Left ventricle myocardium inferior (tissue), 1 donor: ENCODE measurements at regions not wholly inside any gene's neighbourhood (a gene's known extent, or its start where the extent isn't known, plus 50 kb on each side); places are given as distances from the start of the nearest gene placed in this dataset.

Experiments used
- DNase-seq: peaks from one replicate; pipeline ENCODE4 v3.0.0-alpha.2; 2020
- H3K27ac ChIP-seq: fragments of 200-600 bp; replicated peaks from 2 replicates; pipeline ENCODE4 v1.8.0; 2021
- H3K27me3 ChIP-seq: fragments of 200-600 bp; 2 replicates; pipeline ENCODE4 v1.8.0; 2021; ENCODE audit warnings: low read depth
- H3K36me3 ChIP-seq: fragments of 200-600 bp; 2 replicates; pipeline ENCODE4 v1.8.0; 2021
- H3K4me1 ChIP-seq: fragments of 200-600 bp; 2 replicates; pipeline ENCODE4 v1.8.0; 2021
- H3K4me3 ChIP-seq: fragments of 200-600 bp; 2 replicates; pipeline ENCODE4 v1.8.0; 2021; ENCODE audit warnings: mild to moderate bottlenecking, moderate library complexity
- H3K9me3 ChIP-seq: fragments of 200-600 bp; replicated peaks from 2 replicates; pipeline ENCODE4 v1.8.0; 2021
- intact Hi-C: fragments of 100-400 bp; cut with micrococcal nuclease; formaldehyde crosslinking; loops from one replicate; pipeline ENCODE4 v1.11.0; 2022
- TF ChIP-seq, protein P1 (sequence below): fragments of 200-600 bp; IDR thresholded peaks from 2 replicates; pipeline ENCODE4 v1.8.0; 2021; ENCODE audit warnings: antibody characterized with exemption, mild to moderate bottlenecking, borderline replicate concordance
- donor health status: DM: no; HTN: yes; CAD: no; lungs with severe emphysema.

DNA sequence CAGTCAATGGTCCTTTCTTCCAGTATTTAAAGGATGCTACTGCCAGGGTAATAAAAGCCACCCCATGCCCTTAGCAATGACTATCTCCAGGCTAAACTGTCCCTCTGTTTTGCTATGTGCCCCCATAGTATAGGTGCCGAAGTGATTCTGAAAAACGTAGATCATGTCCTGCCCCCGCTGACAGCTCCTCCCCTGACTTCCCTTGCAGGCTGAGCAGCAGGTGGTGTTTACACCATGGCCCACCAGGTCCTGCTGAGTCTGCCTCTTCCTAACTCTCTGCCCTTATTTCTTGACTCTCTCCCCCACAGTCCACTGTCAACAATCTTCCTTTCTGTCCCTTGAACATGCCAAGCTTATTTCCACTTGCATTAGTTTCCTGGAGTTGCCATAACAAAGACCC, 352.5 kb upstream of the TSHZ2 start:
- no peak for DNase-seq
- Histone ChIP-seq H3K27me3 (peaks cover 9% of the 10 kb centered on the region), H3K4me1 (no peaks in the 10 kb centered on the region), H3K36me3 (no peaks in the 10 kb centered on the region), H3K9me3 (no peaks in the 10 kb centered on the region), H3K4me3 (no peak overlapping the region), H3K27ac (no peak overlapping the region)
- TF ChIP-seq, protein P1, sequence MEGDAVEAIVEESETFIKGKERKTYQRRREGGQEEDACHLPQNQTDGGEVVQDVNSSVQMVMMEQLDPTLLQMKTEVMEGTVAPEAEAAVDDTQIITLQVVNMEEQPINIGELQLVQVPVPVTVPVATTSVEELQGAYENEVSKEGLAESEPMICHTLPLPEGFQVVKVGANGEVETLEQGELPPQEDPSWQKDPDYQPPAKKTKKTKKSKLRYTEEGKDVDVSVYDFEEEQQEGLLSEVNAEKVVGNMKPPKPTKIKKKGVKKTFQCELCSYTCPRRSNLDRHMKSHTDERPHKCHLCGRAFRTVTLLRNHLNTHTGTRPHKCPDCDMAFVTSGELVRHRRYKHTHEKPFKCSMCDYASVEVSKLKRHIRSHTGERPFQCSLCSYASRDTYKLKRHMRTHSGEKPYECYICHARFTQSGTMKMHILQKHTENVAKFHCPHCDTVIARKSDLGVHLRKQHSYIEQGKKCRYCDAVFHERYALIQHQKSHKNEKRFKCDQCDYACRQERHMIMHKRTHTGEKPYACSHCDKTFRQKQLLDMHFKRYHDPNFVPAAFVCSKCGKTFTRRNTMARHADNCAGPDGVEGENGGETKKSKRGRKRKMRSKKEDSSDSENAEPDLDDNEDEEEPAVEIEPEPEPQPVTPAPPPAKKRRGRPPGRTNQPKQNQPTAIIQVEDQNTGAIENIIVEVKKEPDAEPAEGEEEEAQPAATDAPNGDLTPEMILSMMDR, result no peak
- intact Hi-C loops, result no loop called here

DNA sequence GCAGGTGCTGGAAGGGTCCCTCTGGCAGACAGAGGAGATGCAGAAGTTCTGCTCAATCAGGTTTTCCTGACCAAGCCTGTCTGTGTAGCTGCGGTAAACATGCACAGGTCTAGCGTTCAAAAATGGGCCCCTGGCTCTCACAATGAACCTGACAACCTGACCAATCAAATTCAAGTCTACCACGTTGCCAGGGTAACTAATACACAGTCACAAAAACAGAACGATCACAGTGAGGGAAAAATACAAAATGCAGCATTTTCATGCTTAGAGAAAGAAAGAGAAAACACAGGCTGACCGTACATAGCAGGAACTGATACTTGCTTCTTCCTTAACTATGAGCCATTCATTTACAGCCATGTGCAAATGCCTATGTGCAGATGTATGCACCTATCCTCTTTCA, 353.1 kb upstream of the TSHZ2 start:
- intact Hi-C loops, result no loop called here
- Histone ChIP-seq H3K27me3 (peaks cover 10% of the 10 kb centered on the region), H3K27ac (no peak overlapping the region), H3K4me3 (no peak overlapping the region), H3K36me3 (no peaks in the 10 kb centered on the region), H3K9me3 (no peaks in the 10 kb centered on the region), H3K4me1 (no peaks in the 10 kb centered on the region)
- TF ChIP-seq, protein P1, result no peak
- no peak for DNase-seq

DNA sequence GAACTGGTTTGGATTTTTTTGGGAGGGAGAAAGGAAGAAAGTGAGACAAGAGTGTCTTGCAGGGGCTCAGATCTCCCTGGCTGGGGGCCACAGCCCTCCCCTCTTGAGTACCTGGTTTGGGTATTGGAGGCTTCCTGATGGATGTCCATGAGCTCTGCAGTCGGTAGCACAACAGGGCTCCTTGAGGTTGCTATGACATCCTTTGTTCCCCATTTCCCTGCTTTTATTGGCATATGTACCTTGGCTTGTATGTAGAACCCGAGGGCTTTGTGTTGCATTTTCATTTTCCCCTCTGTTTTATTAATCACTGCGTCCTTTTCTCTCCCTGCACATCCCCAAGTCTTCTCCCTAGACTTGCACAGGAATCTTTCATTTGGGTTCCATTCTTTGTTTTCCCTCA, 355.5 kb upstream of the TSHZ2 start:
- intact Hi-C loops, result no loop called here
- DNase-seq, result no peak
- H3K27me3 ChIP-seq, result peaks cover 23% of the 10 kb centered on the region
- H3K9me3 ChIP-seq, result no peaks in the 10 kb centered on the region
- H3K27ac ChIP-seq, result no peak overlapping the region
- TF ChIP-seq, protein P1, result no peak
- H3K36me3 ChIP-seq, result no peaks in the 10 kb centered on the region
- no peaks in the 10 kb centered on the region for H3K4me1 ChIP-seq
- H3K4me3 ChIP-seq, result no peak overlapping the region

DNA sequence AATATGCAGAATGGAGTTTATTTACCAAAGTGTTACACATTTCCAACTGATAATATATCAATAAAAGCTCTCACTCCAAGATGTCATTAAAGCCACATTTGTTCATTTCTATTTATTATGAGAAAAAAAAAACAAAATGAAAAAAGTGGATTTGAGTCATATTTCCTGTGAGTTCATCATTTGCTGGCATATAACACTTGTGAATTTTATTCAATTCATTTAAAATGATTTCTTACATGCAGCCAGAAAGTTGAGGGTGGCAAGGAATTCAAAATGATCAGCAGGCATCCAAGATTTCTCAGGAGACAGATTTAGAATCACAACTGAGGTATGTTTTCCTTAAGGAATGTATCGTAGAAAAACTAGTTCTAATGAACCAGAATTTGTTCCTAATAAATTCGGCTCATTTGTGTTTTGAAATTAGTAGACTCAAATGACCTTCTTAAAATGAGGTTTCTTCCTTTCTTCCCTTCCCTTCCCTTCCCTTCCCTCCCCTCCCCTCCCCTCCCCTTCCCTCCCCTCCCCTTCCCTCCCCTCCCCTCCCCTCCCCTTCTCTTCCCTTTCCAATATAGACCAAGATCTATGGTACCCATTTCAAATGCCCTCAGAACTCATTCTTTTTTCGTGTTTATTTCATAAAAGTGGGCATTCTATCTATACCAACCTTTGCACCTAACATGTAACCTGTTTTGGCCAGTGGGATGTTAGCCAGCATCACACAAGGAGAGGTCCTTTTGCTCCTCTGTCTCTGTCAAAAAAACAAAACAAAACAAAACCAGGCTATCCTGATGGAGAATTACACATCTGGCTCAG, 357.9 kb upstream of the TSHZ2 start:
- Histone ChIP-seq H3K4me1 (no peaks in the 10 kb centered on the region), H3K27me3 (peaks cover 23% of the 10 kb centered on the region), H3K27ac (no peak overlapping the region), H3K9me3 (no peaks in the 10 kb centered on the region), H3K4me3 (no peak overlapping the region), H3K36me3 (no peaks in the 10 kb centered on the region)
- TF ChIP-seq, protein P1, result no peak
- intact Hi-C loops, result no loop called here
- no peak for DNase-seq

DNA sequence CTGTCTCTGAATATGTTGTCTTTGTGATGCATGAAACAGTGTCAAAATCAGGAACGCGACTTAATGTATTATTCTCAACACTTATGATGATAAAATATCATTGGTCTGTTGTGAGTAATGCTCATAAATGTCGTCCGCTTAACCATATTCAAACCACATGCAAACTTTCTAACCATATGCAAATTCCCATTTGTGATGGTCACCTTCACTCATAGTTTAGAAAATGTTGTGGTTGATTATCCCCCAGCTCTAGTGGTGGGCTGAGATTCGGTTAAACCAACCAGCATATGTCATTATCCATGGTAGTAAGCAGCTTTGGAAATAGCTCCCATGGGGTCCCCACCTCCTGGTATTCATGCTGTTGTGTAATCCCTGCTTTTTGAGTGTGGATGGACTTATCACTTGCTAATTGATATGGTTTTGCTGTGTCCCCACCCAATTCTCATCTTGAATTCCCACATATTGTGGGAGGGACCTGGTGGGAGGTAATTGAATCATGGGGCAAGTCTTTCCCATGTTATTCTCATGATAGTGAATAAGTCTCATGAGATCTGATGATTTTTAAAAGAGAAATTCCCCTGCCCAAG, 360.0 kb upstream of the TSHZ2 start:
- no peak for DNase-seq
- no peaks in the 10 kb centered on the region for H3K4me1 ChIP-seq
- TF ChIP-seq, protein P1, result no peak
- no peak overlapping the region for H3K27ac ChIP-seq
- no peaks in the 10 kb centered on the region for H3K36me3 ChIP-seq
- peaks cover 21% of the 10 kb centered on the region for H3K27me3 ChIP-seq
- H3K9me3 ChIP-seq, result no peaks in the 10 kb centered on the region
- intact Hi-C loops, result no loop called here
- H3K4me3 ChIP-seq, result no peak overlapping the region
